ENCODE measurements at regions not wholly inside any gene's neighbourhood (a gene's known extent, or its start where the extent isn't known, plus 50 kb on each side); places are given as distances from the start of the nearest gene placed in this dataset.

DNA sequence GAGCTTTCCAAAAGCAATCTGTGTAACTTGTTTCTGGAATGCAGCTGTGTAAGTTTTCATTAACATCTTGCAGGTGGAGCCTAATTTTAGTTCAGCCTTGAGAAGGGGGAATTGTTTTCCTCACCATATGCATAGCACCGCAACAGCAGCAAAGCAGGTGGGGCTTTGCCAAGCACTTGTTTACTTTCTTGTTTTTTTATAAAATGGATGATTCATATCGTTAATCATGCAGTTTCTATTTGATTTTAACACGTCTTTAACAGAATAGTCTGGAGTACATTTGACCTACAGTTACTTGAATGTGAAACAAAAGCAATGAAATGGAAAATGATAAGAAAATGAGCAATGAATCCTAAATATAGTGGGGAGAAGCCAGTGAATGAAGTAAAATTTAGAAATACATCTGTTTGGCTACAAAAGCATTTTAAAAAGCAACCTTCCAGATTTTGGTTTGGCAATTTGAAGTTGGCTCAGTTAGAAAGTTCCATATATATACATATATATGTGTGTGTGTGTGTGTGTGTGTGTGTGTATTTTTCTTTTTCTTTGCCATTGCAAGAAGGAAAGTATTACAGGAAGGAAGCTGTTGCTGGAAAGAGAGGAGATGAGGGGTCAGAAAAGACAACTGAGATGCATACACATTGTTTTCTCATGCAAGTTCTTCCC is 119.0 kb upstream of the ADGRL2 start:
- Mint-ChIP-seq H3K27ac (no peak overlapping the region), H3K36me3 (no peaks in the 10 kb centered on the region), H3K4me3 (no peak overlapping the region), H3K27me3 (no peaks in the 10 kb centered on the region), H3K9me3 (ENCODE audit: low read depth) (peaks cover 5% of the 10 kb centered on the region), H3K4me1 (no peaks in the 10 kb centered on the region)
- DNase-seq (no peak), ATAC-seq (no peak)
- CTCF ChIA-PET, result no interaction called here

DNA sequence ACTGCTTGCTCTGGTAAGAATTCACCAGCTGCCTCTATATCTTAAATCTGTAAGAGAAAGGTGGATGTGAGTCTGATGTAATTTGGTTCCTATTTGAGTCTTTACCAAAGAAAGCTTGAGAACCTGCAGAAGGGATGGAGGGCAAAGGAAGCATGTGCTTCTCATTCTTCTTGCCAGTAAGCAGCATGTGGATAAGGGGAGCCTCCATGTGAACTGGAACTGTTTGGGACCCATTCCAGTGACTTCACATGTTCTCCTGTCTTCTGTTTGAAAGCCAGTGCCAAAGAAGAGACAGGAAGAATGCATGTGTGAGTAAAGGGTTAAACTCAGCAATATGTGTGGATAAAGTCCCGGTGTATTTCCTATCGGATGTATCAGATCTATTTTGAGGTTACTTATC is 119.6 kb upstream of the ADGRL2 start:
- Mint-ChIP-seq H3K36me3 (no peaks in the 10 kb centered on the region), H3K4me3 (no peak overlapping the region), H3K9me3 (ENCODE audit: low read depth) (peaks cover 3% of the 10 kb centered on the region), H3K27me3 (no peaks in the 10 kb centered on the region), H3K27ac (no peak overlapping the region), H3K4me1 (no peaks in the 10 kb centered on the region)
- CTCF ChIA-PET, result no interaction called here
- no peak for ATAC-seq
- DNase-seq, result no peak

DNA sequence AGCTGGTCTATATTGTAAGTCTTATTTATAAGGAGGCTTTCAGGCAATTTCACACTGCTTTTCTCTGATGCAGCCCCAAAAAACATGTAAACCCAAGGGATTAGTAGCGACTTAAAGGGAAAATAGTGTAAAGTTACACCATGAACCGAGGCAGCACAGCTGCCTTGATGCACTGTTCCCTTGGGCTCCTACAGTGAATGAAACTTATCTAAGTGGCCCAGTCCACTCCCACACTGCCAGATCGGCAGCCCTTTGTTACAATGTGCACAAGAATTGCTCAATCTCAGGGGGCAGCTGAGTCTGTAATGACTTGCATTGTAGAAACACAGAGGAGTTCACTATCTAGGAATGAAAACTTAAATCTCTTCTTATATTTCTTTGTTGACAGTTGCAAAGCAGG is 120.8 kb upstream of the ADGRL2 start:
- H3K4me1 Mint-ChIP-seq, result no peaks in the 10 kb centered on the region
- no peak overlapping the region for H3K27ac Mint-ChIP-seq
- H3K9me3 Mint-ChIP-seq (ENCODE audit: low read depth), result peaks cover 3% of the 10 kb centered on the region
- CTCF ChIA-PET, result no interaction called here
- H3K36me3 Mint-ChIP-seq, result no peaks in the 10 kb centered on the region
- no peak for ATAC-seq
- no peak overlapping the region for H3K4me3 Mint-ChIP-seq
- H3K27me3 Mint-ChIP-seq, result no peaks in the 10 kb centered on the region
- DNase-seq, result no peak

DNA sequence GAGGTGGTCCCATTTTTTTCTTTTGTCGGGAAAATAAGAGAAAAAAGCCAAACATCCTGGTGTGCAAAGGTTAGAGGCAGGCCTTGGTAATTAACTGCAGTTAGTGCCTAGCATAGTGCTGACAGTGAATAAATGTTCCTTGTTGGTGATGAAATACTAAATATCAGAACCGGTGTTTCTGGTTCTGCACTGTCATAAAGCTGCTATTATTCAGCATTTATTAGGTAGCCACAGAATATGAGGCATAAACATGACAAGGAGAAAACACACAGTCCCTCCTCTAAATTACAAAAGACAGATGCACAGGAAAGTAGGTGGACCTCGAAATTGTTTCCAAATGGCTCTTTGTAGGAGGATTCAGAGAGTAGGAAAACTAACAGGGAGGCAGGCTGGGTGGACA is 122.0 kb upstream of the ADGRL2 start:
- Mint-ChIP-seq H3K36me3 (no peaks in the 10 kb centered on the region), H3K4me3 (no peak overlapping the region), H3K4me1 (no peaks in the 10 kb centered on the region), H3K27me3 (no peaks in the 10 kb centered on the region), H3K27ac (no peak overlapping the region), H3K9me3 (ENCODE audit: low read depth) (peaks cover 3% of the 10 kb centered on the region)
- ATAC-seq (no peak), DNase-seq (no peak)
- CTCF ChIA-PET, result no interaction called here

- peaks cover 8% of the 10 kb centered on the region for H3K9me3 Mint-ChIP-seq (ENCODE audit: low read depth)
- no peak overlapping the region for H3K4me3 Mint-ChIP-seq
- no peaks in the 10 kb centered on the region for H3K36me3 Mint-ChIP-seq
- H3K4me1 Mint-ChIP-seq, result no peaks in the 10 kb centered on the region
- ATAC-seq (no peak), DNase-seq (no peak)
- CTCF ChIA-PET, result no interaction called here
- no peak overlapping the region for H3K27ac Mint-ChIP-seq
- no peaks in the 10 kb centered on the region for H3K27me3 Mint-ChIP-seq
Measured at GRCh38 chr1:81672766-81673165, 128.0 kb upstream of the ADGRL2 start.

DNA sequence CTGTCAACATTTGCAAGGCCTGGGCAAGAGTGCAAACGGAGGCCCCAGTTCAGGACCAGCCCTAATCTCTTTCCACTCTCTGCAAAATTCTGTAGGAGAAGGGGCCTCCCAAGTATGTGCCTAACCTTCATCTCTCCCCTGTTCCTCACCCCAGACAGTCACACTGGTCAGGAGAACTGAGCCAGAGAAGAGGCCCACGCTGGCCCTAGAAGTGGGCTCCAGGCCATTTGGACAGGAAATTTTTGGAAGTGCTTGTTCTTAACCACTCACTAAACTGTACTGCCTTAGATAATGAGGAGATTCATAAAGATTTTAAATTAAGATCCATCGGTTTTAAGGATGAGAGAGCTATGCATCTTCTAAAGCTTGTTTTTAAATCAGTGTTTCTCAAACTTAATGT is 129.7 kb upstream of the ADGRL2 start:
- Mint-ChIP-seq H3K27me3 (no peaks in the 10 kb centered on the region), H3K27ac (no peak overlapping the region), H3K4me3 (no peak overlapping the region), H3K36me3 (no peaks in the 10 kb centered on the region), H3K4me1 (no peaks in the 10 kb centered on the region), H3K9me3 (ENCODE audit: low read depth) (peaks cover 8% of the 10 kb centered on the region)
- DNase-seq (no peak), ATAC-seq (no peak)
- CTCF ChIA-PET, result no interaction called here

GRCh38 chr1:81670286-81670685 is 130.4 kb upstream of the ADGRL2 start:
- no peaks in the 10 kb centered on the region for H3K4me1 Mint-ChIP-seq
- DNase-seq, result no peak
- peaks cover 8% of the 10 kb centered on the region for H3K9me3 Mint-ChIP-seq (ENCODE audit: low read depth)
- no peak for ATAC-seq
- no peak overlapping the region for H3K4me3 Mint-ChIP-seq
- CTCF ChIA-PET, result no interaction called here
- H3K27ac Mint-ChIP-seq, result no peak overlapping the region
- no peaks in the 10 kb centered on the region for H3K36me3 Mint-ChIP-seq
- no peaks in the 10 kb centered on the region for H3K27me3 Mint-ChIP-seq

- ATAC-seq (no peak), DNase-seq (no peak)
- Mint-ChIP-seq H3K27ac (no peak overlapping the region), H3K4me1 (no peaks in the 10 kb centered on the region), H3K36me3 (no peaks in the 10 kb centered on the region), H3K4me3 (no peak overlapping the region), H3K27me3 (no peaks in the 10 kb centered on the region), H3K9me3 (ENCODE audit: low read depth) (peaks cover 8% of the 10 kb centered on the region)
- CTCF ChIA-PET, result no interaction called here
Measured at GRCh38 chr1:81666586-81666985, 134.1 kb upstream of the ADGRL2 start.

GRCh38 chr1:81664341-81664740 is 136.4 kb upstream of the ADGRL2 start:
- Mint-ChIP-seq H3K4me3 (no peak overlapping the region), H3K4me1 (no peaks in the 10 kb centered on the region), H3K27ac (no peak overlapping the region), H3K9me3 (ENCODE audit: low read depth) (peaks cover 4% of the 10 kb centered on the region), H3K27me3 (no peaks in the 10 kb centered on the region), H3K36me3 (no peaks in the 10 kb centered on the region)
- CTCF ChIA-PET, result no interaction called here
- DNase-seq (no peak), ATAC-seq (no peak)

DNA sequence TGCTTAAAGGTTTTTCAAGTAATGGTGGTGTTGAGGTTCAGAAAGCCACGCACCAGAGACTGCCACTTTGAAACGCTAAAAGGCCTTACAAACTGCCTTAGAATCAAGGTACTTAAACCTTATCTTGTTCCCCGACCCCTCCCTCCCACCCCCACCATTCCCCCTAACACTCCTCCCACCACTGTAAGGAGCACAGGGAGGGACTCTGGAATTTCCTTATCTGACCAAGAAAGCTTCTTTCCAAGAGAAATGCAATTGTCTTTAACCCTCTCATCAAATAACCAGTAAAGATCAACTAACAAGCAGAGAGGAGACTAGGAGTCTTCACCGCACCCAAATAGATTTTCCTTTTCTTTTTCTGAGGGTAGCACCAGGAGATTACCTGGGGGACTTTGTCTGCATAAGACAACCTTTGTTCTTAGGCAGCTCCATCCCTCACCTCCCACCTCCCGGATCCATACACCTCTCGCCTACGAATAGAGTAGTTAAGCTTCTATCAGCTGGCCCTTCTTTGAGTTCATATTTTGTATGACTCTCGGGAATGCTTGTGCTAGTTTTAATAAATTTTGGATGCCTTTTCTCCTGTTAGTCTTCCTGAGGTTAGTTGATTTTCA is 137.7 kb upstream of the ADGRL2 start:
- DNase-seq, result no peak
- Mint-ChIP-seq H3K9me3 (ENCODE audit: low read depth) (peaks cover 3% of the 10 kb centered on the region), H3K36me3 (no peaks in the 10 kb centered on the region), H3K4me3 (no peak overlapping the region), H3K27ac (no peak overlapping the region), H3K4me1 (no peaks in the 10 kb centered on the region), H3K27me3 (no peaks in the 10 kb centered on the region)
- ATAC-seq, result no peak
- CTCF ChIA-PET, result no interaction called here

DNA sequence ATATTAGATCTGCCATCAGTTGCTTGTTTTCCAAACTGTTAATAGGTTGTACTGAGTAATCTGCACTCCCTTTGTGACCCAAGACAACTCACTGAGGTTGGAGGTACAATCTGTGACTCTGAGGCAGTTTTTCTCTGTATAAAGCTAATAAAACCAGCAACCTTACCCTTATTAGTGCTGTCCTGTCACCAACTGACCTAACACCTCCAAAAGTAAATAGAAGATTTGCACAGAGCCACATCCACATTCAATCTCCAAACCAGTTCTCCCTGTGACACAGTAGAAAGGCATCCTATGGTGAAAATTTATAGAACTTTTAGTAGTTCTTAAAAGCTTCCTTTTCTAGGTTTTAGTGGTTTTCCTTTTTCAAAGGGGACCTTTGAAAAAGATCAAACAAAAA is 140.4 kb upstream of the ADGRL2 start:
- Mint-ChIP-seq H3K4me3 (no peak overlapping the region), H3K27ac (no peak overlapping the region), H3K27me3 (no peaks in the 10 kb centered on the region), H3K4me1 (no peaks in the 10 kb centered on the region), H3K9me3 (ENCODE audit: low read depth) (peaks cover 7% of the 10 kb centered on the region), H3K36me3 (no peaks in the 10 kb centered on the region)
- ATAC-seq (no peak), DNase-seq (no peak)
- CTCF ChIA-PET, result no interaction called here

DNA sequence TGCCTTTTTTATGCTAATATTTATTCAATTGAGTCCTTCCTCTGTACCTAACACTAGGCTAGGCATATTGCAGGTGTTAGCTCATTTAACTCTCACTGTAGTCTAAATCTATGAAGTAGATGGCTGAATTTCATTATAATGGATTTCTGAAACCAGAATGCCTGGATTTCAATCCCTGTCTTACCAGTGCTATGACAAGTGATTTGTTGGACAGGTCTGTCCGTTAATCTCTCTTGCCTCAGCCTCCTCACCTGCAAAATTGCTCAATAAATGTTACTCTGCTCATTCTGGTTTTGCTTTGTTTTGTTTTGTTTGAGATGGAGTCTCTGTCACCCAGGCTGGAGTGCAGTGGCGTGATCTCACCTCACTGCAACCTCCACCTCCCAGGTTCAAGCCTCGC is 146.1 kb upstream of the ADGRL2 start:
- H3K4me3 Mint-ChIP-seq, result no peak overlapping the region
- ATAC-seq (no peak), DNase-seq (no peak)
- H3K9me3 Mint-ChIP-seq (ENCODE audit: low read depth), result peaks cover 14% of the 10 kb centered on the region
- CTCF ChIA-PET, result no interaction called here
- no peak overlapping the region for H3K27ac Mint-ChIP-seq
- no peaks in the 10 kb centered on the region for H3K27me3 Mint-ChIP-seq
- H3K36me3 Mint-ChIP-seq, result no peaks in the 10 kb centered on the region
- H3K4me1 Mint-ChIP-seq, result no peaks in the 10 kb centered on the region

GRCh38 chr1:81654147-81654546 is 146.6 kb upstream of the ADGRL2 start:
- no peak for ATAC-seq

DNA sequence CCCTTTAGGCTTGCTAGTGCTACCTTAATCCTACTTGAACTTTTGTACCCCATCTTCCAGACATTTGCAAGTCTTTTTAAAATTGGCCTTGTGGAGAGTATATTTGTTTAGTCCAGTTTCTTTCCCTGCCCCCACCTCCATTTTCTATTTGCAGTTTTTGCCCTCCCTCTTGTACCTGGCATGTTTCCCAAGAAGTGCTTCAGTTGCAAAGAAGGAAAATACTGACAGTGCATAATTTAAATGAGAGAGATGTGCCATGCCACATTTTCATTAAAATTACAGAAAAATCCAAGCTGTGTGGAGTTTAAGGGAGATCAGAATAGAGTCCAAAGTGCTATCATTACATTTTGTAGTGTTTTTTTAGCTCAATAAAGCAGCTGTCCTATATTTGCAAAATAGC is 150.0 kb upstream of the ADGRL2 start:
- H3K27me3 Mint-ChIP-seq, result no peaks in the 10 kb centered on the region
- H3K36me3 Mint-ChIP-seq, result no peaks in the 10 kb centered on the region
- no peak overlapping the region for H3K27ac Mint-ChIP-seq
- no peak overlapping the region for H3K4me3 Mint-ChIP-seq
- no peak for DNase-seq
- ATAC-seq, result no peak
- H3K4me1 Mint-ChIP-seq, result no peaks in the 10 kb centered on the region
- peaks cover 16% of the 10 kb centered on the region for H3K9me3 Mint-ChIP-seq (ENCODE audit: low read depth)
- CTCF ChIA-PET, result no interaction called here

More at GRCh38 chr1:81654147-81654546, 146.6 kb upstream of the ADGRL2 start:
- H3K4me1 Mint-ChIP-seq, result no peaks in the 10 kb centered on the region
- no peak overlapping the region for H3K27ac Mint-ChIP-seq
- H3K9me3 Mint-ChIP-seq (ENCODE audit: low read depth), result peaks cover 14% of the 10 kb centered on the region
- no peaks in the 10 kb centered on the region for H3K27me3 Mint-ChIP-seq
- no peak overlapping the region for H3K4me3 Mint-ChIP-seq
- CTCF ChIA-PET, result no interaction called here
- DNase-seq, result no peak
- no peaks in the 10 kb centered on the region for H3K36me3 Mint-ChIP-seq

GRCh38 chr1:81635816-81636215 is 164.9 kb upstream of the ADGRL2 start:
- no peaks in the 10 kb centered on the region for H3K4me1 Mint-ChIP-seq
- no peak overlapping the region for H3K27ac Mint-ChIP-seq
- ATAC-seq, result no peak
- H3K27me3 Mint-ChIP-seq, result no peaks in the 10 kb centered on the region
- H3K9me3 Mint-ChIP-seq (ENCODE audit: low read depth), result peaks cover 8% of the 10 kb centered on the region
- no peaks in the 10 kb centered on the region for H3K36me3 Mint-ChIP-seq
- DNase-seq, result no peak
- CTCF ChIA-PET, result no interaction called here
- no peak overlapping the region for H3K4me3 Mint-ChIP-seq

All from activated CD8-positive, alpha-beta memory T cell treated with anti-CD3 and anti-CD28 coated beads, Interleukin-2, amount 10 ng/mL, durations not matched to agents 7 days and 5 days (primary cell).